GOT3 (cell line): ENCODE measurements at regions not wholly inside any gene's neighbourhood (a gene's known extent, or its start where the extent isn't known, plus 50 kb on each side); places are given as distances from the start of the nearest gene placed in this dataset.
"Not testable (repeated sequence)": the region's sequence is repeated elsewhere in the genome, so short reads cannot be mapped to it uniquely, and the experiment has no call there.

Experiments
- DNase-seq: peaks from one replicate; lab custom pipeline; 2025; ENCODE audit warnings: mixed read lengths; lab: John Stamatoyannopoulos, UW

- no peak for DNase-seq
Measured at GRCh38 chr5:86977190-86977589, 290.5 kb upstream of the RASA1 start.

GRCh38 chr5:86977808-86978207, 289.9 kb upstream of the RASA1 start:
- DNase-seq, result no peak

GRCh38 chr5:86979811-86980411, 287.8 kb upstream of the RASA1 start:
- DNase-seq, result no peak

GRCh38 chr5:86981898-86982297, 285.8 kb upstream of the RASA1 start:
- no peak for DNase-seq

- no peak for DNase-seq
Measured at GRCh38 chr5:86983208-86983607, 284.5 kb upstream of the RASA1 start.

- DNase-seq, result no peak
Measured at GRCh38 chr5:86986837-86987236, 280.8 kb upstream of the RASA1 start.

- DNase-seq, result no peak
Measured at GRCh38 chr5:86997516-86997915, 270.2 kb upstream of the RASA1 start.

- no peak for DNase-seq
Measured at GRCh38 chr5:86999951-87000350, 267.7 kb upstream of the RASA1 start.

GRCh38 chr5:87002485-87002884, 265.2 kb upstream of the RASA1 start:
- DNase-seq, result no peak

GRCh38 chr5:87004101-87004500, 263.6 kb upstream of the RASA1 start:
- DNase-seq, result no peak

- no peak for DNase-seq
Measured at GRCh38 chr5:87007737-87008136, 259.9 kb upstream of the RASA1 start.

- DNase-seq, result no peak
Measured at GRCh38 chr5:87008751-87009560, 258.7 kb upstream of the RASA1 start.

GRCh38 chr5:87010736-87011135, 256.9 kb upstream of the RASA1 start:
- no peak for DNase-seq

- DNase-seq, result no peak
Measured at GRCh38 chr5:87015901-87016300, 251.8 kb upstream of the RASA1 start.

- no peak for DNase-seq
Measured at GRCh38 chr5:87020099-87020934, 247.4 kb upstream of the RASA1 start.

GRCh38 chr5:87022415-87022814, 245.3 kb upstream of the RASA1 start:
- no peak for DNase-seq

GRCh38 chr5:87027570-87027969, 240.1 kb upstream of the RASA1 start:
- no peak for DNase-seq

- no peak for DNase-seq
Measured at GRCh38 chr5:87029951-87030350, 237.7 kb upstream of the RASA1 start.

GRCh38 chr5:87030699-87031098, 237.0 kb upstream of the RASA1 start:
- DNase-seq, result no peak

GRCh38 chr5:87034557-87034956, 233.1 kb upstream of the RASA1 start:
- no peak for DNase-seq

GRCh38 chr5:87042554-87042953, 225.1 kb upstream of the RASA1 start:
- no peak for DNase-seq

- DNase-seq, result no peak
Measured at GRCh38 chr5:87048156-87048555, 219.5 kb upstream of the RASA1 start.

GRCh38 chr5:87049012-87049411, 218.7 kb upstream of the RASA1 start:
- DNase-seq, result not testable (repeated sequence)
